Right lobe of liver (tissue), 6 donors: ENCODE measurements at regions not wholly inside any gene's neighbourhood (a gene's known extent, or its start where the extent isn't known, plus 50 kb on each side); places are given as distances from the start of the nearest gene placed in this dataset.

Experiments
- ATAC-seq, 4 donors: fragments of 200-7000 bp; cut with Tn5 transposase; one replicate each; pipeline ENCODE4 v1.9.1; 2020; ENCODE audit warnings: mild to moderate bottlenecking in 4 of 4, moderate library complexity in 4 of 4
- DNase-seq, 3 donors: peaks; one replicate each; pipeline ENCODE4 v3.0.0-alpha.2; 2020
- H3K27ac ChIP-seq, 3 donors: fragments of 200-600 bp; one replicate each; pipeline ENCODE4 v1.8.0; 2022
- H3K27me3 ChIP-seq, 2 donors: fragments of 200-600 bp; one replicate each; pipeline ENCODE4 v1.8.0; 2022
- H3K36me3 ChIP-seq, 4 donors: fragments of 200-600 bp; sonication (generic) in 1 of 4; one replicate each; pipeline versions ENCODE4 v1.5.1 to v1.8.0; 2017 to 2022; ENCODE audit warnings: control low read depth in 1 of 4
- H3K4me1 ChIP-seq, 4 donors: fragments of 200-600 bp; sonication (generic) in 1 of 4; one replicate each; pipeline versions ENCODE4 v1.5.1 to v1.8.0; 2017 to 2022; ENCODE audit warnings: control low read depth in 1 of 4
- H3K4me3 ChIP-seq, 3 donors: fragments of 200-600 bp; one replicate each; pipeline ENCODE4 v1.8.0; 2022
- H3K9me3 ChIP-seq, 4 donors: fragments of 200-600 bp; sonication (generic) in 1 of 4; one replicate each; pipeline versions ENCODE4 v1.5.1 to v1.8.0; 2017 to 2022; ENCODE audit warnings: control low read depth in 1 of 4
- POLR2A ChIP-seq: fragments of 450-650 bp; IDR thresholded peaks from one replicate; pipeline ENCODE4 v1.6.1; 2017; ENCODE audit warnings: antibody characterized with exemption, mild to moderate bottlenecking
- WGBS: methylation state at CpG from one replicate; pipeline ENCODE4 v1.1.6; 2018; ENCODE audit warnings: low coverage, low lambda C conversion rate; ENCODE audit not compliant: insufficient coverage; ENCODE audit errors: missing lambda C conversion rate; 5-methylcytosine and 5-hydroxymethylcytosine counted together
- intact Hi-C, 2 donors: fragments of 100-400 bp; cut with DNase I; formaldehyde crosslinking; loops; one replicate each; pipeline versions ENCODE4 v1.11.2 to v1.14.1; 2022
- TF ChIP-seq, protein P1 (sequence below), 4 donors: fragments of 200-600 bp in 3 of 4; fragments of 450-650 bp in 1 of 4; IDR thresholded peaks; one replicate each; pipeline versions ENCODE4 v1.5.1 to v1.8.0; 2016 to 2022; ENCODE audit warnings: antibody characterized with exemption in 4 of 4, mild to moderate bottlenecking in 2 of 4
- donor health status: DM: no; HTN: yes; CAD: no.
- donor health status: DM: no; HTN: no; CAD: no.
- donor health status: DM: no; HTN: no; CAD: no.
- donor health status: DM: no; HTN: yes; CAD: no.
- donor health status: DM: no; HTN: yes; CAD: no.

GRCh38 chr12:78584695-78585094 lies 279.9 kb upstream of the SYT1 start:
- intact Hi-C loops: no loop called here
- no peaks in the 10 kb centered on the region for H3K27me3 ChIP-seq
- no peak overlapping the region for H3K4me3 ChIP-seq
- 18% methylated on average over 1 of the region's 1 CpG for WGBS
- H3K9me3 ChIP-seq: peaks cover 0 to 7% (median 0%) of the 10 kb centered on the region in 4 donors
- TF ChIP-seq, protein P1, sequence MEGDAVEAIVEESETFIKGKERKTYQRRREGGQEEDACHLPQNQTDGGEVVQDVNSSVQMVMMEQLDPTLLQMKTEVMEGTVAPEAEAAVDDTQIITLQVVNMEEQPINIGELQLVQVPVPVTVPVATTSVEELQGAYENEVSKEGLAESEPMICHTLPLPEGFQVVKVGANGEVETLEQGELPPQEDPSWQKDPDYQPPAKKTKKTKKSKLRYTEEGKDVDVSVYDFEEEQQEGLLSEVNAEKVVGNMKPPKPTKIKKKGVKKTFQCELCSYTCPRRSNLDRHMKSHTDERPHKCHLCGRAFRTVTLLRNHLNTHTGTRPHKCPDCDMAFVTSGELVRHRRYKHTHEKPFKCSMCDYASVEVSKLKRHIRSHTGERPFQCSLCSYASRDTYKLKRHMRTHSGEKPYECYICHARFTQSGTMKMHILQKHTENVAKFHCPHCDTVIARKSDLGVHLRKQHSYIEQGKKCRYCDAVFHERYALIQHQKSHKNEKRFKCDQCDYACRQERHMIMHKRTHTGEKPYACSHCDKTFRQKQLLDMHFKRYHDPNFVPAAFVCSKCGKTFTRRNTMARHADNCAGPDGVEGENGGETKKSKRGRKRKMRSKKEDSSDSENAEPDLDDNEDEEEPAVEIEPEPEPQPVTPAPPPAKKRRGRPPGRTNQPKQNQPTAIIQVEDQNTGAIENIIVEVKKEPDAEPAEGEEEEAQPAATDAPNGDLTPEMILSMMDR (IDR thresholded peaks at IDR 0.05): peak; percentile 32 to 52 (median 45)
- TF ChIP-seq POLR2A: no peak
- DNase-seq (peak in 1 of 3 donors; percentile 46), ATAC-seq (peak; percentile 52 to 71 (median 66))
- H3K27ac ChIP-seq: no peak overlapping the region
- no peaks in the 10 kb centered on the region for H3K4me1 ChIP-seq
- no peaks in the 10 kb centered on the region for H3K36me3 ChIP-seq

- H3K27ac ChIP-seq: no peak overlapping the region
- DNase-seq (no peak), ATAC-seq (no peak)
- intact Hi-C loops: no loop called here
- H3K4me1 ChIP-seq: no peaks in the 10 kb centered on the region
- H3K4me3 ChIP-seq: no peak overlapping the region
- H3K27me3 ChIP-seq: no peaks in the 10 kb centered on the region
- TF ChIP-seq, protein P1 (IDR thresholded peaks at IDR 0.05): no peak
- no peak for TF ChIP-seq POLR2A
- H3K9me3 ChIP-seq: peaks cover 0 to 7% (median 0%) of the 10 kb centered on the region in 4 donors
- 68% methylated on average over 2 of the region's 2 CpGs for WGBS
- H3K36me3 ChIP-seq: no peaks in the 10 kb centered on the region
Measured at GRCh38 chr12:78585132-78585531, 279.4 kb upstream of the SYT1 start.

DNA sequence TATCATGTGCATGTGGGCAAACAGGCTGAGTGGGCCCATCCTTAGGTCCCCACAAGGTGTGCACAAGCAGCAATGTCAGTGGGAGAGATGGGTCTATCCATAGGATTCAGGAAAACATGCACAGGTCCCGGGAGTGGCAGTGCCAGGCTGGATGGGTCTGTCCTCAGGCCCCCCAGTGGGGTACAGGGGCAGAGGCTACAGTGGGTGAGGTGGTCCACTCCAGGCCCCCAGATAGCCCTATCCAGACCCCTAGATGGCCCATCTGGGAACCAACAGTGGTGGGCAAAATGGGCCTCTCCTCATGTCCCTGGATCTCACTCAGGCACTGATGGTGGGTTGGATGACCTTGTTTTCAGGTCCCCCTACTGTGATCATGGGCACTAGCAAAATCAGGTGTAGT lies 277.8 kb upstream of the SYT1 start:
- DNase-seq (no peak), ATAC-seq (peak in 1 of 4 donors; percentile 25)
- Histone ChIP-seq H3K27ac (no peak overlapping the region), H3K27me3 (no peaks in the 10 kb centered on the region), H3K4me1 (no peaks in the 10 kb centered on the region), H3K9me3 (peaks cover 0 to 7% (median 0%) of the 10 kb centered on the region in 4 donors), H3K4me3 (no peak overlapping the region), H3K36me3 (no peaks in the 10 kb centered on the region)
- no peak for TF ChIP-seq POLR2A
- TF ChIP-seq, protein P1 (IDR thresholded peaks at IDR 0.05): no peak
- no CpG with 5 or more reads among the region's 1 CpG for WGBS
- intact Hi-C loops: no loop called here

DNA sequence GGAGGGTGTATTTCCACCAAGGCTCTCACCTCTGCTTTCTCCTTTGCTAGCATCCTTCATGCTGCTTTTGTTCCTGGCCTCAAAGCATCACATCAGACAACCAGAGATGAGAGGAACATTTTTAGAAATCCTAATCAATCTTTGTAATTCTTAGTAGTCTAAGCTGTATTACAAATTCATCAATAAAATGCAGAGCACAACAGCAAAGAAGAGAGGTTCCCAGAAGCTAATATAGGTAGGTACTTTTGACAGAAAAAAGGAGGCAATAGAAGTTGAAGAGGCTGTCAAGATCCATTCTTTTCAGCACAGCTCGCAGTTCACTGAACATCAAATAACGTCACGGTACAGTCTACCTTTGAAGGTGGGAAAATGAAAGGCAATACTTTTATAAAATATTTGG lies 265.2 kb upstream of the SYT1 start:
- Histone ChIP-seq H3K9me3 (no peaks in the 10 kb centered on the region), H3K36me3 (no peaks in the 10 kb centered on the region), H3K4me3 (no peak overlapping the region), H3K27ac (no peak overlapping the region), H3K27me3 (no peaks in the 10 kb centered on the region), H3K4me1 (no peaks in the 10 kb centered on the region)
- DNase-seq (no peak), ATAC-seq (no peak)
- TF ChIP-seq, protein P1 (IDR thresholded peaks at IDR 0.05): no peak
- TF ChIP-seq POLR2A: no peak
- intact Hi-C loops: no loop called here
- 58% methylated on average over 3 of the region's 3 CpGs for WGBS

- DNase-seq: no peak
- no peak for TF ChIP-seq POLR2A
- no peak overlapping the region for H3K4me3 ChIP-seq
- H3K27me3 ChIP-seq: no peaks in the 10 kb centered on the region
- no peaks in the 10 kb centered on the region for H3K9me3 ChIP-seq
- 82% methylated on average over 1 of the region's 1 CpG for WGBS
- H3K27ac ChIP-seq: no peak overlapping the region
- no peaks in the 10 kb centered on the region for H3K4me1 ChIP-seq
- no peak for ATAC-seq
- intact Hi-C loops: no loop called here
- H3K36me3 ChIP-seq: no peaks in the 10 kb centered on the region
Measured at GRCh38 chr12:78600541-78600940, 264.0 kb upstream of the SYT1 start.
